A204.1 (cell line): ENCODE measurements at regions not wholly inside any gene's neighbourhood (a gene's known extent, or its start where the extent isn't known, plus 50 kb on each side); places are given as distances from the start of the nearest gene placed in this dataset.
"Not testable (repeated sequence)": the region's sequence is repeated elsewhere in the genome, so short reads cannot be mapped to it uniquely, and the experiment has no call there.

Source experiments
- FAIRE-seq: peaks from 2 replicates; lab custom pipeline; 2012; peaks lifted over from hg19 to GRCh38; lab: Jason Lieb, UNC

GRCh38 chr12:78519422-78519821 lies 345.2 kb upstream of the SYT1 start:
- no peak for FAIRE-seq

DNA sequence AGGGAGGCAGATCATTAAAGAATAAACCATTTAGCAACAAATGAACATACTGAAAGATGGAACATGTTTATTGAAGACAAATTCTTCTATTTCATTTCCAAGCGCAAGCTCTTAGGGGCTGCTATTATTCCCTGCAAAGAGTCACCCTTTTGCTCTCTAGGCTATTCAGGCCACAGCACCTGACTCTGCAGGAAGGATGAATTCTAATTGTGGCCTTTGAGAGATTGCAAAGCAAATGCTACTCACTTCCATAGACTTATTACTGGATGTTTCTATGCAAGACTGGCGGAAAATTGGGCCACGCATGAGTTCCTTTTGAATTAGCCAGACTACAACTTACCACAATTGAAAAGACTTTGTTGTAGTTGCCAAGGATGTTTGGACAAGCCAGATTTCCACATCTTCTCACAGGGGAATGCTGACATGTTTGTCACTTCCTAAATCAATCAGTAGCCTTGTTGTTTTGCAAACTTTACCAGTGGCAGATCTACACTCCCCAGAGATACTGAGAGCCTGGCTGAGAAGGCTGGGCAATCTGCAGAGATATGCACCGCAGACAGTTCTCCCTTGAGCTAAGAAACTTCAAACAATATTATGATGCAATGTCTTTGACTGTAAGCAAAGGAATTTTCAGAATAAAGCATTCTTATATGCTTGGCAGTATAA lies 334.3 kb upstream of the SYT1 start:
- no peak for FAIRE-seq

GRCh38 chr12:78531831-78532458 lies 332.6 kb upstream of the SYT1 start:
- no peak for FAIRE-seq

- no peak for FAIRE-seq
Observed at GRCh38 chr12:78534311-78534710, 330.3 kb upstream of the SYT1 start.

DNA sequence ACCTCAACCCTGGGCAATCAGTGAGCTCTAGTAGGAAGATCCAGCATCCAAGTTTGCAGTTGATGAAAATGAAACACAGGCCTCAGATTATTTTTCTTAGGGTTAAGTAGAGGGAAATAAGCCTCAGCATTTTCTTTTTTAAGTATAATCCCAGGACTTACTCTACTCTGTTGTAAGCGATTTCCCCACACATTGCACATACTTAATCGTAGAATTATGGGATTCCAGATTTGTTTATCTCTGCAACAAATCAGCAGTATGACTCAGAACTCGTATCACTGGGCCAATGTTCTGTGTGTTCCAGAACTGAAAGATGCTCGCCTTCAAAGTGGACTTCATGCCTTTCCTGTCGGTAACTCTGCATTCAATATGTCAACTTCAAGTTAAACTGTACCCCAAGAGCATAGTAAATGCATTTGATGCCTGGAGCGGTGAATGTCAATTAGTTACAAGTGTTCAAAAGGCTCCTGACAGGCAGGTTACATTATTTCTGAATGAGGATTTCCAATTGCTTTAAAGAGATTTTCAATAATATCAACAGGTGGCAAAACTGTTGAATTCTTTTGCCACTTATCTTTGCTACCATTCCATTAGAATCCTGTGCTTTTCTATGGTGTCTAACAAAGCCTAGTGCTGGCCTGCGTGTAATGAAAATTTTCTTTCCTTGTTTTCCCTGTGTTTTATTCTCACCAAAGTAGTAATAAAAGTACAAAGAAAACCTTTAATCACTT lies 323.8 kb upstream of the SYT1 start:
- no peak for FAIRE-seq

DNA sequence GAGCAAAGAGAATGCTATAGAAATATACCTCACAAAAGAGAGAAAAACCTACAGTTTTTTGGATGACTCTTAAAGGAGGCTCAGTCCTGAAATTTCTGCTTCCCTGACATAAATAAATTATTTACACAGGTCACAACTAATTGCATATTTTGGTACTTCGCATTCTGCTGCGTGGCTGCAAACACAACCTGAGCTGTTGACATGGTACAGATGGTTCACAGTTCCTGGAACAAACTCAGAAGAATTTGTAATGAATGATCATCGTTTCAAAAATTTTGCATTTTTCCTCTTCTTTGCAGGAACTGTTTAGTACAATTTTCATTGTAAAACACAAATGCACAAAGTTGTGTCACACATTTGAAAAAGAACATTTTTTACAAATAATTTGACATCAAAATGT lies 313.7 kb upstream of the SYT1 start:
- no peak for FAIRE-seq

DNA sequence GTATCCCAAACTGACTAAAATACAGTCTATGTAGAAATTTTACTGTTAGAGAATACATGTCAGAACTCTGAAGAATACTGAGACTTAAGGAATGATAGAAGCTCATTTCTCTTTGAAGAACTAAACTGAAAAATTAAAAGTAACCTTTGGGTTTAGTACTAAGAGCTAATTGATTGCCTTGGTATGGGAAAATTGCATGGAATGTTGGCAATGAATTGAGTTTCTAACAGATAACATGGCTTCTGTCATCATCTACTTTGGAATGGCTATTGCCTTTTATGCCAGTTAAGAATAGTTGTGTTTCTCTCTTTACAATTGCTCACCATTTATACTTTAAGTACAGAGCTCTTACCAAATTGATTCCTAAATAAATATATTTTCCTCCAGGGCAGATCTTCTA lies 308.8 kb upstream of the SYT1 start:
- no peak for FAIRE-seq

DNA sequence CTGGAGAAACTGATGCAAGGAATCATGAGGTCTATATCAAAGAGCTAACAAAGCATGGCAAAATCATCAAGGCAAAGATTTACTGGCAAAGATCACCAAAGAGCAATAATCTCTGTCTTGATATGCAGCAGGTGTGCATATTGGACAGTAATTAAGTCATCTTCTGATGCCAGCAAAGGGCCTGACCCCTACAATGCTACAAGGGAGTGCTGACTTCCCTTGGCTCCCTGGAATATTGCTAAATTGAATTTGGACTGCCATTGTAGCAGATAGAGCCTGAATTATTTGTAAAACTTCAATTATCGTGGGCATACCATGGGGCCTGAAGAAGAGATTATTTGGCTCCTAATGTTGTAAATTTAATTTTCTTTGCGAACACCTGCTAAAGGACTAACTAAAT lies 307.9 kb upstream of the SYT1 start:
- FAIRE-seq, result no peak

DNA sequence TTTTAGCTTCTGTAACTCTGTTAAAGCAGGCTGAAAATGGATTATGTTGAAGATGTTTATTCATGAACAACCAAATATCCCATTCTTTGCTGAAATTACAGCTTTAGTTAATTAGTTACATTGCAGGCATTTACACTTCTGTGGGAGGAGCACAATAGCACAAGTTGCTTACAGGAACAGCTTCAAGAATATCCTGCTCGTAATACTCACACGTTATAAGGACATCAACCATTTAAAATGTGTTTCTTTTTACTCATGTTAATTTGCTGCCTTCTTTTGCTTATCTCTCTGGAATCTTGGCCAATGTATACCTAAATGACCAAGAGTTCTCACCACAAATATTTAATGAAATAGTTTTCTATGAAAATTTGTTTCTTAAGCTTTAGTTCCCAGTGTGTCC lies 305.2 kb upstream of the SYT1 start:
- no peak for FAIRE-seq

- FAIRE-seq, result no peak
Observed at GRCh38 chr12:78559886-78560285, 304.7 kb upstream of the SYT1 start.

DNA sequence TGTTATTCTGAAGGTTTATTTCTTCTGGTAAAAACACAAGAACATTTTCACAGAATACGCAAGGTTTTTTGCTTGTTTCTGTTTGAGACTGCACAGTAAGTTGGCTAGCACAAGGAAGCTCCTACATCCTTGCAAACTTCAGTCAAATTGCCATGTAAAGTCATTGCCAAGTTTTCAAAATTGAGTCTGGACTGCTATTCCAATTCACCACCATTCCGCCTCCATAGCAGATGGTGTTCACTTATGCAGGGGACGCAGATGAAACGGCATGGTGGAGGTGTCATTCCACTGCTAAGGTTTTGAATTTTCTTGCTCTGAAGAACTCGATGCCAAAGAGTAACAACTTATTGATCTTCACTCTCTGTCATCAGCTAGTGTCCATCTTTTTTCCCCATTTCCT lies 303.9 kb upstream of the SYT1 start:
- FAIRE-seq, result no peak

DNA sequence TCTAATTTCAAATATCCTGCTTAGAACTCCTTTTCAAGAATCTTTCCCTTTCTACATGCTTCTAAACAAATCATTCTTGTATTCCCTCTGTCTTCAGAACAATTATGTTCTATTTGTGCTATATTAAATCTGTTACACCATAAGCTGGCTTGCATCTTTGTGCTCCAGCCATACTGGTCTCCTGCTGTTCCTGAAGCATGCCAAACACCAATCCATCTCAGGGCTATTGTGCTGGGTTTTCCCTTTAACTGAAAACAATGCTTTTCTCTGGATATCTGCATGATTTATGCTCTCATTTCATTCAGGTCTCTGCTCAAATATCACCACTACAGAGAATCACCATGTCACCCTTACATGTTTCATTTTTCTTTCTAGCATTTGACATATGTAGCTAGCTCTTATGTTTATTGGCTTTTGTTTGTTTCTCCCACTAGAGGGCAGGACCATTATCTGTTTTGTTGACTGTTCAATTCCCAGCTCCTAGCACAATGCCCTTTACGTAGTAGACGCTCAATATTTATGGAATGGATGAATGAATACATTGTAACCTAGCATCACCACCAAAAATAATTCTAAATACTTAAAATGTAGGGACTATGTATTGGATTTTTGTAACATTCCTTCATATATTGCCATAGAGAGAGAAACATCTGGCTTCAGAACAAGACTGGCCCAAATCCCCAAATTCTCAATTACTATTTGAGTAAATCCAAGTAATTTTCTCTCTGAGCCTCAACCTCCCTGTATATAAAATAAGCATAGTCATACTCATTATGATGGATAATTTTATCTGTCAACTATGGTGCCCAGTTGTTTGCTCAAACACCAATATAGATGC lies 302.0 kb upstream of the SYT1 start:
- no peak for FAIRE-seq

DNA sequence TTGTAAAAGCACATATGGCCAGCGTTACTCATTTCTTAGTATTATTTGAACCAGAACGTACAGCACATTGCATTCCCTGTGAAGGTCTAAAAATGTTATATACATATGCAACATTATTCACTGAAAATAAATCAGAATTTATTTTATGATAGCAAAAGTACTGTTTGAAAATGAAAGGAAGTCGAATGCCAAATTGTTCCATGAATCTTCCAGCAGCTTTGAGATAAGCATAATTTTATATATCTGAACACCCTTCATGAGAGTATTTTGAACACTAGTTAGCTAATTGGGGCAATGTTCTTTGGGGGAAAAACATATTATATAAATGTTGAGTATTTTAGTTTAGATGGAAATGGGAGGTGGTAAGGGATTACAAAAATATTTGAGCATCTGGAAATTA lies 300.7 kb upstream of the SYT1 start:
- no peak for FAIRE-seq

DNA sequence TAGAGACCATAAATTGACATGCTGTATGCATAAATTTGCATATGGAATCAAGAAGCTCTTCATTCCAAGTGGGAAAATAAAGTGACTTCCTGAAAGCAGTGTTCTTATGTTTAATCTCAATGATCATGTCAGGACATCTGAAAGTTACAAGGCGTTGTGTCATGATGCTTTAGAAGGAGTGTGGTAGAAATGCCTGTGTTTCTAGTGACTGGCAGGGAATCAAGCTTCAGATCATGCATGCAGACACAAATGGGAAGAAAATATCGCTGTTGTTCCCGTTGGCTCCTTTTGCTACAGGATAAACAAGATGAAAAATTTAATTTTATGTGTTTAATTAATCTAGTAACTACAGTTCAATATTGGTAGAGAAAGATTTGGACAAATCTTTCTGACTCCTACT lies 298.1 kb upstream of the SYT1 start:
- no peak for FAIRE-seq

- FAIRE-seq, result no peak
Observed at GRCh38 chr12:78568321-78569020, 296.1 kb upstream of the SYT1 start.

GRCh38 chr12:78571953-78572352 lies 292.6 kb upstream of the SYT1 start:
- no peak for FAIRE-seq

DNA sequence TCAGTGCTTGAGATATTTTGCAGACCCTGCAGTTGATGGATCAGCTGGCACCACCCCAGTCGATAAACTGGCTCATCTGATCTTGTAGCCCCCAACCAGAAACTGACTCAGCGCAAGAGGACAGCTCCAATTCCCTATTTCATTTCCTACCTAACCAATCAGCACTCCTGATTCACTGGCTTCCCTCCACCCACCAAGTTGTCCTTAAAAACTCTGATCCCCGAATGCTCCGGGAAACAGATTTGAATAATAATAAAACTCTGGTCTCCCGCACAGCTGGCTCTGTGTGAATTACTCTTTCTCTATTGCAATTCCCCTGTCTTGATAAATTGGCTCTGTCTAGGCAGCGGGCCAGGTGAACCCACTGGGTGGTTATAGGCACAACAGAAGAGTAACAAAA lies 289.4 kb upstream of the SYT1 start:
- FAIRE-seq, result not testable (repeated sequence)

DNA sequence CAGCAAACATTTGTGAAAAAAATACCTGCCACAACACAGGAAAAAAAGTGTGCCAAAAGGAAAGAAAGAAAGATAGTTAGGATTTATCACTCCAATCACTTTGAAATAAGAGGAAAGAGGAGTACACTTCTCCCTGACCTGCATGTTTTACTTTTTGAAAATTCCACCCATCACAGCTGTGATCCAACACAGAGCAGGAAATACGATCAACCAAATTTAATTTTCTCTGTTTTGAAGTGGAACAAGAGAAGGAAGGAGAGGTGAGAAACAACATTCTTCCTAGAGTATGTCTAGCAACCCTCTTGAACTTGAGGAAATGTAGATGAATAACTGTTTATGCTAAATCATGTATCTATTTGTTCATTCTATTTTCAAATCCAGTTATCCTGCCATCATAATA lies 284.7 kb upstream of the SYT1 start:
- FAIRE-seq, result no peak

DNA sequence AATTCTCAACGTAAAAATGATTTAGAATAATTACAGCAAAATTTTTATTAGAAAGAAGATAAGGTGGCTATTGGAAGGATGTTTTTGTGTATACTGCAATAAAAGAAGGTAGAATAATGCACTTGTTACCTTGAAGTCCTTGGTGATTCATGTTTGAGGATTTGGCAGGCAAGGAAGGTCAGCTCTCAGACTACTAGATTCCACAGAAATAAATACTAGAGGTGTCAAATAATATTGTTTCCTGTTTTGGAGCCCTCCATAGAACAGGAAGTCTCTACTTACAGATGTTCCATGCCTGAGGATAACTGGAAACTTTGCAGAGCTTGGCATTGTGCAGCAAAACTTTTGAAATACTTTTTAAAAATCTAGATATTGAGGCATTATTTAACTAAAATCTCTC lies 284.3 kb upstream of the SYT1 start:
- no peak for FAIRE-seq

GRCh38 chr12:78584695-78585094 lies 279.9 kb upstream of the SYT1 start:
- no peak for FAIRE-seq

DNA sequence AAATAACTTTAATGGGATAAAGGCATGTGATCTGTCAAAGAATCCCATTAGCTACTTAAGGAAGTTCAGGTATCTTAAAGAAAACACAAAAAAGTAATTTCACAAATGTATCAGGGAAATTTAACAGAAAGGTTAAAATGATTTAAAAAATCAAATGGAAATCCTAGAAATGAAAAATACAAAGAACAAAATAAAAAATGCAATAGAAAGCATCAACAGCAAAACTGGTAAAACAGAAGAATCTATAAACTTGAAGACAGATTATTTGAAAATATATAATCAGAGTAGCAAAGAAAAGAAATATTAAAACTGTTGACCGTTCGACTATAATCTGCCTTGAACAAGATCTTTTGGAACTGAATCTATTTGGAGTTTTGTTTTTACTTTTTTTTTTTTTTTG lies 279.4 kb upstream of the SYT1 start:
- peak; percentile 65 for FAIRE-seq

GRCh38 chr12:78586790-78587189 lies 277.8 kb upstream of the SYT1 start:
- FAIRE-seq, result no peak
